GM23248 (cell line): ENCODE measurements at regions not wholly inside any gene's neighbourhood (a gene's known extent, or its start where the extent isn't known, plus 50 kb on each side); places are given as distances from the start of the nearest gene placed in this dataset.

ENCODE experiments used
- DNase-seq: peaks from one replicate; pipeline ENCODE4 v3.0.0-alpha.2; 2015
- H2AFZ ChIP-seq: fragments of 200-600 bp; sonication (generic); 2 replicates; pipeline ENCODE4 v1.6.1; 2016; ENCODE audit warnings: antibody characterized with exemption
- H3F3A ChIP-seq: fragments of 200-600 bp; sonication (generic); 2 replicates; pipeline ENCODE4 v1.6.1; 2016; ENCODE audit warnings: mild to moderate bottlenecking, antibody characterized with exemption, mixed run types; ENCODE audit not compliant: insufficient read depth
- H3K27ac ChIP-seq: fragments of 200-600 bp; sonication (generic); 2 replicates; pipeline ENCODE4 v1.5.1; 2016; ENCODE audit warnings: mild to moderate bottlenecking
- H3K27me3 ChIP-seq: fragments of 200-600 bp; sonication (generic); replicated peaks from 2 replicates; pipeline ENCODE4 v1.6.1; 2016; ENCODE audit warnings: mild to moderate bottlenecking; ENCODE audit not compliant: insufficient read depth
- H3K36me3 ChIP-seq: fragments of 200-600 bp; sonication (generic); 2 replicates; pipeline ENCODE4 v1.6.1; 2016; ENCODE audit warnings: low read depth, mild to moderate bottlenecking
- H3K4me1 ChIP-seq: fragments of 200-600 bp; sonication (generic); 2 replicates; pipeline ENCODE4 v1.6.1; 2016; ENCODE audit warnings: mild to moderate bottlenecking; ENCODE audit not compliant: insufficient read depth
- H3K4me2 ChIP-seq: fragments of 200-600 bp; sonication (generic); one replicate; pipeline ENCODE4 v1.6.1; 2016; ENCODE audit warnings: mild to moderate bottlenecking; ENCODE audit not compliant: unreplicated experiment
- H3K4me3 ChIP-seq: fragments of 200-600 bp; sonication (generic); 2 replicates; pipeline ENCODE4 v1.5.1; 2016; ENCODE audit warnings: mild to moderate bottlenecking
- H3K79me2 ChIP-seq: fragments of 200-600 bp; sonication (generic); 2 replicates; pipeline ENCODE4 v1.6.1; 2016; ENCODE audit warnings: mild to moderate bottlenecking; ENCODE audit not compliant: insufficient read depth
- H3K9ac ChIP-seq: fragments of 200-600 bp; sonication (generic); 2 replicates; pipeline ENCODE4 v1.6.1; 2016; ENCODE audit warnings: mild to moderate bottlenecking
- H3K9me2 ChIP-seq: fragments of 200-600 bp; sonication (generic); 2 replicates; pipeline ENCODE4 v1.6.1; 2016; ENCODE audit warnings: mixed run types, mild to moderate bottlenecking, moderate library complexity; ENCODE audit not compliant: insufficient read depth
- H3K9me3 ChIP-seq: fragments of 200-600 bp; sonication (generic); one replicate; pipeline ENCODE4 v1.6.1; 2017; ENCODE audit warnings: low read depth
- H4K20me1 ChIP-seq: fragments of 200-600 bp; sonication (generic); 2 replicates; pipeline ENCODE4 v1.6.0; 2016; ENCODE audit not compliant: insufficient read depth
- EZH2 ChIP-seq: fragments of 200-600 bp; sonication (generic); IDR thresholded peaks from 2 replicates; pipeline ENCODE4 v1.6.1; 2018; ENCODE audit warnings: antibody characterized with exemption, mild to moderate bottlenecking; ENCODE audit not compliant: insufficient read depth, poor library complexity, severe bottlenecking
- EZH2phosphoT487 ChIP-seq: fragments of 200-600 bp; sonication (generic); IDR thresholded peaks from 2 replicates; pipeline ENCODE4 v1.6.1; 2018; ENCODE audit warnings: antibody characterized with exemption, moderate library complexity, mild to moderate bottlenecking, low read depth; ENCODE audit not compliant: insufficient read depth
- WGBS, 2 experiments: methylation state at CpG; one replicate each; pipeline ENCODE4 v1.1.6; 2015 to 2017; ENCODE audit warnings: low lambda C conversion rate in 2 of 2, low coverage in 1 of 2; ENCODE audit errors: missing lambda C conversion rate in 2 of 2; 5-methylcytosine and 5-hydroxymethylcytosine counted together
- in situ Hi-C: fragments of 300-500 bp; cut with MboI; formaldehyde crosslinking; loops from 2 replicates; pipeline ENCODE4 v1.15.0; 2020

- no peaks in the 10 kb centered on the region for H3K27me3 ChIP-seq
- no peak overlapping the region for H2AFZ ChIP-seq
- in situ Hi-C loops: no loop called here
- no peaks in the 10 kb centered on the region for H3K79me2 ChIP-seq
- no peak overlapping the region for H3K27ac ChIP-seq
- no peak overlapping the region for H3K9ac ChIP-seq
- no peaks in the 10 kb centered on the region for H3F3A ChIP-seq
- no peaks in the 10 kb centered on the region for H3K36me3 ChIP-seq
- DNase-seq: no peak
- H4K20me1 ChIP-seq: no peaks in the 10 kb centered on the region
- H3K4me2 ChIP-seq: no peak overlapping the region
- no peak overlapping the region for H3K4me3 ChIP-seq
- H3K4me1 ChIP-seq: no peaks in the 10 kb centered on the region
- WGBS, 2 experiments: 3 to 6% methylated on average over 1 of the region's 1 CpG
- peaks cover 3% of the 10 kb centered on the region for H3K9me3 ChIP-seq
- TF ChIP-seq EZH2 (no peak), EZH2phosphoT487 (no peak)
- no peaks in the 10 kb centered on the region for H3K9me2 ChIP-seq
Observed at GRCh38 chr13:66171920-66172319, 1058.2 kb downstream of the PCDH9 start.

- Histone ChIP-seq H3K4me3 (no peak overlapping the region), H3K9ac (no peak overlapping the region), H3K36me3 (no peaks in the 10 kb centered on the region), H3K27ac (no peak overlapping the region), H3K4me2 (no peak overlapping the region), H3F3A (no peaks in the 10 kb centered on the region), H3K79me2 (no peaks in the 10 kb centered on the region), H2AFZ (no peak overlapping the region), H3K4me1 (no peaks in the 10 kb centered on the region), H3K9me3 (no peaks in the 10 kb centered on the region), H3K27me3 (no peaks in the 10 kb centered on the region), H3K9me2 (no peaks in the 10 kb centered on the region), H4K20me1 (no peaks in the 10 kb centered on the region)
- in situ Hi-C loops: no loop called here
- TF ChIP-seq EZH2 (no peak), EZH2phosphoT487 (no peak)
- DNase-seq: no peak
- WGBS, 2 experiments: 4 to 14% methylated on average over 2 of the region's 2 CpGs
Observed at GRCh38 chr13:66162470-66162869, 1067.7 kb downstream of the PCDH9 start.

- Histone ChIP-seq H3K27me3 (no peaks in the 10 kb centered on the region), H3K4me1 (no peaks in the 10 kb centered on the region), H3F3A (no peaks in the 10 kb centered on the region), H3K4me3 (no peak overlapping the region), H2AFZ (no peak overlapping the region), H3K9ac (no peak overlapping the region), H3K4me2 (no peak overlapping the region), H3K36me3 (no peaks in the 10 kb centered on the region), H3K27ac (no peak overlapping the region), H4K20me1 (no peaks in the 10 kb centered on the region), H3K9me3 (no peaks in the 10 kb centered on the region), H3K9me2 (no peaks in the 10 kb centered on the region; the same call in 1 of the 2 replicates), H3K79me2 (no peaks in the 10 kb centered on the region)
- WGBS, 2 experiments: 18 to 22% methylated on average over 6 of the region's 6 CpGs
- DNase-seq: no peak
- in situ Hi-C loops: no loop called here
- TF ChIP-seq EZH2 (no peak), EZH2phosphoT487 (no peak)
Observed at GRCh38 chr13:66159511-66159910, 1070.6 kb downstream of the PCDH9 start.

GRCh38 chr13:66154976-66155375 lies 1075.2 kb downstream of the PCDH9 start:
- no peaks in the 10 kb centered on the region for H4K20me1 ChIP-seq
- TF ChIP-seq EZH2 (no peak), EZH2phosphoT487 (no peak)
- H3K79me2 ChIP-seq: no peaks in the 10 kb centered on the region
- H3K36me3 ChIP-seq: no peaks in the 10 kb centered on the region
- no peaks in the 10 kb centered on the region for H3K4me1 ChIP-seq
- no peaks in the 10 kb centered on the region for H3F3A ChIP-seq
- H3K27me3 ChIP-seq: no peaks in the 10 kb centered on the region
- no peak overlapping the region for H3K27ac ChIP-seq
- in situ Hi-C loops: no loop called here
- H3K4me3 ChIP-seq: no peak overlapping the region
- no peaks in the 10 kb centered on the region for H3K9me3 ChIP-seq
- no peak for DNase-seq
- H3K4me2 ChIP-seq: no peak overlapping the region
- H2AFZ ChIP-seq: no peak overlapping the region
- H3K9ac ChIP-seq: no peak overlapping the region
- H3K9me2 ChIP-seq: no peaks in the 10 kb centered on the region; the same call in 1 of the 2 replicates
- WGBS, 2 experiments: 0 to 3% methylated on average over 1 of the region's 1 CpG

GRCh38 chr13:66154354-66154753 lies 1075.8 kb downstream of the PCDH9 start:
- Histone ChIP-seq H3K4me3 (no peak overlapping the region), H3K27ac (no peak overlapping the region), H3K9me3 (no peaks in the 10 kb centered on the region), H4K20me1 (no peaks in the 10 kb centered on the region), H3K27me3 (no peaks in the 10 kb centered on the region), H3K9me2 (no peaks in the 10 kb centered on the region; the same call in 1 of the 2 replicates), H3K79me2 (no peaks in the 10 kb centered on the region), H3K4me2 (no peak overlapping the region), H3K36me3 (no peaks in the 10 kb centered on the region), H3K9ac (no peak overlapping the region), H3F3A (no peaks in the 10 kb centered on the region), H2AFZ (no peak overlapping the region), H3K4me1 (no peaks in the 10 kb centered on the region)
- in situ Hi-C loops: no loop called here
- TF ChIP-seq EZH2 (no peak), EZH2phosphoT487 (no peak)
- no peak for DNase-seq
- WGBS, 2 experiments: 0 to 1% methylated on average over 1 of the region's 1 CpG
